H1 (cell line): ENCODE measurements at regions not wholly inside any gene's neighbourhood (a gene's known extent, or its start where the extent isn't known, plus 50 kb on each side); places are given as distances from the start of the nearest gene placed in this dataset.
A peak's percentile ranks its signal among the peaks of the same experiment; 100 is the strongest.
"Not testable (repeated sequence)": the region's sequence is repeated elsewhere in the genome, so short reads cannot be mapped to it uniquely, and the experiment has no call there.

Source experiments
- CTCF ChIA-PET: fragments of 300-600 bp; sonication (Branson Sonifier 250); formaldehyde crosslinking; loops from one replicate; lab custom pipeline; 2021; ENCODE audit not compliant: partially characterized antibody; lab: Charles Lee
- POLR2A ChIA-PET: fragments of 300-600 bp; sonication (Branson Sonifier 250); formaldehyde crosslinking; loops from one replicate; lab custom pipeline; 2021; ENCODE audit warnings: inconsistent platforms; ENCODE audit not compliant: partially characterized antibody; lab: Charles Lee
- DNase-seq, 2 experiments: peaks; one replicate each; pipeline versions ENCODE4 v3.0.0 to v3.0.0-alpha.2; 2010 to 2022; ENCODE audit warnings: low spot score in 2 of 2, low read depth in 1 of 2, mixed read lengths in 1 of 2
- FAIRE-seq: peaks from 2 replicates; lab custom pipeline; 2011; peaks lifted over from hg19 to GRCh38; lab: Jason Lieb, UNC
- H2AFZ ChIP-seq: 2 replicates; pipeline ENCODE4 v1.8.1; 2012; ENCODE audit warnings: low read length, inconsistent platforms
- H2AK5ac ChIP-seq: 2 replicates; pipeline ENCODE4 v1.6.1; 2013; ENCODE audit warnings: low read depth, low read length
- H2BK120ac ChIP-seq: replicated peaks from 2 replicates; pipeline ENCODE3; 2013; ENCODE audit warnings: low read depth, low read length, inconsistent platforms
- H2BK12ac ChIP-seq: 2 replicates; pipeline ENCODE4 v1.6.1; 2013; ENCODE audit warnings: low read depth, low read length
- H2BK15ac ChIP-seq: 2 replicates; pipeline ENCODE4 v1.6.1; 2013; ENCODE audit warnings: low read length
- H2BK20ac ChIP-seq: 2 replicates; pipeline ENCODE4 v1.6.1; 2013; ENCODE audit warnings: low read length
- H2BK5ac ChIP-seq: 2 replicates; pipeline ENCODE4 v1.6.1; 2013; ENCODE audit warnings: low read depth, low read length
- H3K14ac ChIP-seq: 2 replicates; pipeline ENCODE4 v1.6.1; 2013; ENCODE audit warnings: inconsistent platforms; ENCODE audit not compliant: insufficient read length
- H3K18ac ChIP-seq: 2 replicates; pipeline ENCODE4 v1.6.1; 2013; ENCODE audit warnings: low read length; ENCODE audit errors: extremely low read depth
- H3K23ac ChIP-seq: 2 replicates; pipeline ENCODE4 v1.6.1; 2013; ENCODE audit warnings: inconsistent platforms; ENCODE audit not compliant: insufficient read length
- H3K23me2 ChIP-seq: 2 replicates; pipeline ENCODE4 v1.6.1; 2013; ENCODE audit warnings: low read depth, low read length
- H3K27ac ChIP-seq: 2 replicates; pipeline ENCODE4 v1.6.1; 2011; ENCODE audit warnings: low read depth, low read length, inconsistent platforms
- H3K27me3 ChIP-seq, 4 experiments: replicated peaks in 1 of 4; 1 replicate in 1 of 4; 2 replicates in 3 of 4; pipeline versions ENCODE4 v1.6.1 to v1.8.1; 2011 to 2013; ENCODE audit warnings: low read length in 3 of 4, mild to moderate bottlenecking in 3 of 4, inconsistent platforms in 2 of 4, mixed read lengths in 2 of 4, moderate library complexity in 1 of 4; ENCODE audit not compliant: control insufficient read depth in 3 of 4, insufficient read depth in 3 of 4; ENCODE audit errors: extremely low read depth in 1 of 4
- H3K36me3 ChIP-seq, 4 experiments: 2 replicates each; pipeline versions ENCODE4 v1.6.1 to v1.8.1; 2011 to 2013; ENCODE audit warnings: mild to moderate bottlenecking in 4 of 4, low read length in 3 of 4, moderate library complexity in 2 of 4, control low read depth in 1 of 4, inconsistent platforms in 1 of 4; ENCODE audit not compliant: insufficient read depth in 4 of 4, control insufficient read depth in 2 of 4
- H3K4ac ChIP-seq: replicated peaks from 2 replicates; pipeline ENCODE3; 2013; ENCODE audit warnings: low read length, low read depth, mixed read lengths, inconsistent platforms; ENCODE audit not compliant: insufficient read length
- H3K4me1 ChIP-seq, 4 experiments: replicated peaks in 1 of 4; 1 replicate in 1 of 4; 2 replicates in 3 of 4; pipeline versions ENCODE4 v1.6.1 to v1.8.1; 2011 to 2013; ENCODE audit warnings: low read length in 3 of 4, inconsistent platforms in 2 of 4, mixed read lengths in 1 of 4; ENCODE audit not compliant: insufficient read depth in 4 of 4, control insufficient read depth in 3 of 4
- H3K4me2 ChIP-seq, 2 experiments: 2 replicates each; pipeline versions ENCODE4 v1.6.1 to v1.8.1; 2011 to 2013; ENCODE audit warnings: low read depth in 2 of 2, low read length in 2 of 2, control low read depth in 1 of 2, inconsistent platforms in 1 of 2, mild to moderate bottlenecking in 1 of 2; ENCODE audit not compliant: insufficient read depth in 1 of 2
- H3K4me3 ChIP-seq, 4 experiments: fragments of 200-600, 300-600 bp in 1 of 4; sonication (generic), shearing (Covaris generic), sonication (Bioruptor Twin) in 1 of 4; 2 replicates each; pipeline versions ENCODE4 v1.5.1 to v1.8.1; 2011 to 2016; ENCODE audit warnings: low read length in 4 of 4, low read depth in 3 of 4, control low read depth in 2 of 4, inconsistent platforms in 2 of 4, mild to moderate bottlenecking in 2 of 4, mixed read lengths in 1 of 4, moderate library complexity in 1 of 4; ENCODE audit not compliant: insufficient read depth in 2 of 4; ENCODE audit errors: extremely low read depth in 1 of 4
- H3K56ac ChIP-seq: replicated peaks from 2 replicates; pipeline ENCODE3; 2013; ENCODE audit warnings: low read depth, mild to moderate bottlenecking, mixed read lengths, low read length, inconsistent platforms; ENCODE audit not compliant: insufficient read length
- H3K79me1 ChIP-seq: 2 replicates; pipeline ENCODE4 v1.6.1; 2013; ENCODE audit warnings: low read depth, low read length, control low read depth
- H3K79me2 ChIP-seq, 2 experiments: 2 replicates each; pipeline versions ENCODE4 v1.6.1 to v1.8.1; 2012 to 2013; ENCODE audit warnings: low read length in 2 of 2, mild to moderate bottlenecking in 2 of 2, inconsistent platforms in 1 of 2; ENCODE audit not compliant: insufficient read depth in 2 of 2, control insufficient read depth in 1 of 2
- H3K9ac ChIP-seq, 4 experiments: replicated peaks in 1 of 4; 1 replicate in 1 of 4; 2 replicates in 3 of 4; pipeline versions ENCODE4 v1.6.1 to v1.8.1; 2011 to 2013; ENCODE audit warnings: low read depth in 3 of 4, low read length in 3 of 4, control low read depth in 2 of 4, mild to moderate bottlenecking in 2 of 4, moderate library complexity in 2 of 4, inconsistent platforms in 1 of 4; ENCODE audit errors: extremely low read depth in 1 of 4
- H3K9me3 ChIP-seq, 2 experiments: 2 replicates each; pipeline versions ENCODE4 v1.6.1 to v1.8.1; 2012 to 2013; ENCODE audit warnings: mild to moderate bottlenecking in 2 of 2, moderate library complexity in 2 of 2, control low read depth in 1 of 2, inconsistent platforms in 1 of 2, low read depth in 1 of 2, low read length in 1 of 2, mixed read lengths in 1 of 2; ENCODE audit not compliant: insufficient read depth in 2 of 2
- H4K20me1 ChIP-seq, 2 experiments: replicated peaks in 1 of 2; 2 replicates each; pipeline versions ENCODE3 to v1.8.1; 2011 to 2013; ENCODE audit warnings: inconsistent platforms in 2 of 2, low read length in 2 of 2, mild to moderate bottlenecking in 1 of 2; ENCODE audit not compliant: insufficient read depth in 2 of 2, control insufficient read depth in 1 of 2
- H4K5ac ChIP-seq: 2 replicates; pipeline ENCODE4 v1.6.1; 2013; ENCODE audit warnings: low read length, low read depth, mixed read lengths, inconsistent platforms; ENCODE audit not compliant: insufficient read length
- H4K8ac ChIP-seq: 2 replicates; pipeline ENCODE4 v1.8.0; 2013; ENCODE audit warnings: mild to moderate bottlenecking, moderate library complexity, low read length, inconsistent platforms; ENCODE audit not compliant: insufficient read depth; ENCODE audit errors: extremely low read depth
- H4K91ac ChIP-seq: replicated peaks from 2 replicates; pipeline ENCODE3; 2013; ENCODE audit warnings: low read length, mixed read lengths, inconsistent platforms; ENCODE audit not compliant: insufficient read length
- KDM1A ChIP-seq: fragments of 200-600, 300-600 bp; sonication (generic); IDR thresholded peaks from 2 replicates; pipeline ENCODE4 v1.7.1; 2016; ENCODE audit warnings: mild to moderate bottlenecking, low read length, borderline replicate concordance
- WGBS, 2 experiments: shearing (Covaris generic) in 1 of 2; methylation state at CpG; one replicate each; pipeline versions ENCODE4 v1.1.6 to v1.1.7; 2013 to 2015; ENCODE audit warnings: low lambda C conversion rate in 2 of 2, mixed read lengths in 2 of 2, inconsistent platforms in 1 of 2, low coverage in 1 of 2, missing lambda C conversion rate in 1 of 2; ENCODE audit not compliant: insufficient replicate concordance in 2 of 2, insufficient coverage in 1 of 2, insufficient read length in 1 of 2; ENCODE audit errors: extremely low coverage in 1 of 2, missing lambda C conversion rate in 1 of 2; 5-methylcytosine and 5-hydroxymethylcytosine counted together

GRCh38 chr12:28046600-28046999 lies 74.1 kb upstream of the PTHLH start:
- H3K23ac ChIP-seq: not testable (repeated sequence)

More at GRCh38 chr12:28046600-28046999, 74.1 kb upstream of the PTHLH start:
- H3K36me3 ChIP-seq, H3K27ac ChIP-seq, H2AK5ac ChIP-seq, H3K4me1 ChIP-seq, H4K5ac ChIP-seq, H2BK15ac ChIP-seq, CTCF ChIA-PET, H3K79me1 ChIP-seq, POLR2A ChIA-PET, H3K4me2 ChIP-seq, H4K20me1 ChIP-seq, H4K91ac ChIP-seq, H3K4ac ChIP-seq, FAIRE-seq, H2BK5ac ChIP-seq, H3K14ac ChIP-seq, H2BK12ac ChIP-seq, H3K4me3 ChIP-seq, H2BK20ac ChIP-seq, H2AFZ ChIP-seq, H3K18ac ChIP-seq, H3K23me2 ChIP-seq, H3K9ac ChIP-seq, H3K56ac ChIP-seq, H3K9me3 ChIP-seq, DNase-seq, H3K27me3 ChIP-seq, H4K8ac ChIP-seq, H2BK120ac ChIP-seq, H3K79me2 ChIP-seq: not testable (repeated sequence)
- peak; percentile 68; the same call in 1 of the 2 replicates for TF ChIP-seq KDM1A
- 77% methylated on average over 3 of the region's 3 CpGs; no CpG with 5 or more reads in 1 of the 2 experiments for WGBS, 2 experiments
